Type B pancreatic cell (in vitro differentiated cells): ENCODE measurements at regions not wholly inside any gene's neighbourhood (a gene's known extent, or its start where the extent isn't known, plus 50 kb on each side); places are given as distances from the start of the nearest gene placed in this dataset.

Experiments
- DNase-seq: peaks from one replicate; pipeline ENCODE4 v3.0.0; 2021; ENCODE audit warnings: mixed read lengths; ENCODE audit not compliant: unreplicated experiment; ENCODE audit errors: extremely low spot score
- H3K27ac Mint-ChIP-seq: 2 replicates; pipeline ENCODE4 v1.8.0; 2021; ENCODE audit warnings: mild to moderate bottlenecking, mixed read lengths
- H3K27me3 Mint-ChIP-seq: 2 replicates; pipeline ENCODE4 v1.8.0; 2021; ENCODE audit warnings: mixed read lengths
- H3K36me3 Mint-ChIP-seq: 2 replicates; pipeline ENCODE4 v1.8.0; 2021; ENCODE audit warnings: mixed read lengths
- H3K4me1 Mint-ChIP-seq: one replicate; pipeline ENCODE4 v1.8.0; 2021; ENCODE audit warnings: mixed read lengths; ENCODE audit not compliant: unreplicated experiment
- H3K4me3 Mint-ChIP-seq: 2 replicates; pipeline ENCODE4 v1.8.0; 2021; ENCODE audit warnings: mild to moderate bottlenecking, mixed read lengths
- H3K9me3 Mint-ChIP-seq: 2 replicates; pipeline ENCODE4 v1.8.0; 2021; ENCODE audit warnings: mixed read lengths
- TF ChIP-seq, protein P1 (sequence below): fragments of 200-600 bp; sonication (generic); conservative IDR thresholded peaks from 2 replicates; pipeline ENCODE4 v1.5.0; 2021; ENCODE audit warnings: antibody characterized with exemption, mild to moderate bottlenecking

DNA sequence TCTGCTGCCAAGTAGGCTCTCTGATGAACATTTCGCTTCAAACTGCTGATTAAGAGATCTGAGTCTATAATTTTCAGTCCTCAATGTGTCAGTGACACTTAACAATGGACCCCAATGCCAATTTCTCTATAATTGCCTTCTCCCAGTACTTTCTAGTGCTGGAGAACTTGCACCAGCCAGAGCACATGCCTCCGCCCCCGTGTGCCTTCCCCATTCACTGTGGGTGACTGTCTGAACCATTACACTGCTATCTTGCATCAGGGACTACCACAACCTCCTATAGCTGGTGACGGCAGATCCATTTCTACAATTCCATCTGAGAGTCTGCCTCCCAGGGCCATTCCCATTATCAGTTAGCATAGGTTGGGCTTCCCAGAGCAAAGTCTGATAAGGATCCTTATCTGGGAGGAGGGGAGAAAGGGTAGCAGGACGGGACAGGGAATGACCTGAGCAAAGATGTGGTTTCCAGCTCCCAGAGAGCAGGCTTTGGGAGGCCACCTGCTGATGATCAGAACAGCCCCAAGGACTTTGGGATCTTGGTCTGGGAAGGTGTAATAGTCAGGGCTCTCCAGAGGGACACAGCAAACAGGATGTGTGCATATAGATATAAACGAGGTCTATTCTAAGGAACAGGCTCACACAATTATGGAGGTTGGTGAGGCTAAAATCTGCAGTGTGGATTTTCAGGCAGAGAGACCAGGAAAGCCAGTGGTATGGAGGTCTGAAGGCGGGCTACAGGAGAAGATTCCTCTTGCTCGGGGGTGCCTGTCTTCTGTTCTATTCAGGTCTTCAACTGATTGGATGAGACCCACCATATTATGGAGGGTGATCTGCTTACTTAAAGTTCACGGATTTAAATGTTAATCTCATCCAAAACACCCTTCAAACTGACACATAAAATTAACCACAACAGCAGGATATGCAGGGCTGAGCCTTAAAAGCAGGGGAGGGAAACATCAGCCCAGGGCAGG is 238.2 kb downstream of the PTPRU start:
- H3K4me1 Mint-ChIP-seq = peaks cover 40% of the 10 kb centered on the region
- no peak for DNase-seq
- H3K4me3 Mint-ChIP-seq = no peak overlapping the region
- H3K27ac Mint-ChIP-seq = no peak overlapping the region
- no peaks in the 10 kb centered on the region for H3K36me3 Mint-ChIP-seq
- no peaks in the 10 kb centered on the region for H3K9me3 Mint-ChIP-seq
- TF ChIP-seq, protein P1, sequence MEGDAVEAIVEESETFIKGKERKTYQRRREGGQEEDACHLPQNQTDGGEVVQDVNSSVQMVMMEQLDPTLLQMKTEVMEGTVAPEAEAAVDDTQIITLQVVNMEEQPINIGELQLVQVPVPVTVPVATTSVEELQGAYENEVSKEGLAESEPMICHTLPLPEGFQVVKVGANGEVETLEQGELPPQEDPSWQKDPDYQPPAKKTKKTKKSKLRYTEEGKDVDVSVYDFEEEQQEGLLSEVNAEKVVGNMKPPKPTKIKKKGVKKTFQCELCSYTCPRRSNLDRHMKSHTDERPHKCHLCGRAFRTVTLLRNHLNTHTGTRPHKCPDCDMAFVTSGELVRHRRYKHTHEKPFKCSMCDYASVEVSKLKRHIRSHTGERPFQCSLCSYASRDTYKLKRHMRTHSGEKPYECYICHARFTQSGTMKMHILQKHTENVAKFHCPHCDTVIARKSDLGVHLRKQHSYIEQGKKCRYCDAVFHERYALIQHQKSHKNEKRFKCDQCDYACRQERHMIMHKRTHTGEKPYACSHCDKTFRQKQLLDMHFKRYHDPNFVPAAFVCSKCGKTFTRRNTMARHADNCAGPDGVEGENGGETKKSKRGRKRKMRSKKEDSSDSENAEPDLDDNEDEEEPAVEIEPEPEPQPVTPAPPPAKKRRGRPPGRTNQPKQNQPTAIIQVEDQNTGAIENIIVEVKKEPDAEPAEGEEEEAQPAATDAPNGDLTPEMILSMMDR = no peak
- H3K27me3 Mint-ChIP-seq = peaks cover 65% of the 10 kb centered on the region

DNA sequence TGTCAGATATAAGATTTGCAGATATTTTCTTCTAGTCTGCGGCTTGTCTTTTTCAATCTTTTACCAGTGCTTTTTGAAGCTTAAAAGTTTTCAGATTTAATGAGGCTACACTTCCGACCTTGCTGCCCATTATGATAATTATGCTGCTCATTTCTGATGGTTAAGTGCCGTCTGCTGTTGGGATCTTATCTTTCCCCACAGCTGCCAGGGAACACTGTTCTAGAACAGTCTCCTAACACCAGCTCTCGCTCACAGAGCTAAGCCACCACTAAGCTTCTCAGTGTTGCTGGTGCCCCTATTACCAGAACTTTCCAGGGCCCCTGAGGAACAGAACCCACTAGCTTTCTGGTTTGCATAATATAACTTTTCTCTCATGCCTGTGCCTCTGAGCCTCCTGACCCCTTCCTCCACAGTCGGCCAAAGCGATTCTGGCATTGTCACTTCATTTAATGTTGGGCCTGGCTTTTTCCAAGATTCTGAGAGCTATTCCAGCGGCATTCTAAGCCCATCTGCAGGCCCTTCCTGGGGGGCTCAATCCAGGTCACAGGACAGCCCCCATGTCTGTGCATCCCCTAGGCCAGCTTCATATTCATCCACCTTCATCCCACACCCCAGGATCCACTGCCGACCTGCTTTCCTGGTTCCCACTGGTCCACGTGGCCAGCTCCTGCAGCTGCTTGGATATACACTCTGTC is 237.0 kb downstream of the PTPRU start:
- Mint-ChIP-seq H3K27me3 (peaks cover 54% of the 10 kb centered on the region), H3K27ac (no peak overlapping the region), H3K4me1 (peaks cover 35% of the 10 kb centered on the region), H3K4me3 (no peak overlapping the region), H3K9me3 (no peaks in the 10 kb centered on the region), H3K36me3 (no peaks in the 10 kb centered on the region)
- no peak for DNase-seq
- TF ChIP-seq, protein P1 = no peak

DNA sequence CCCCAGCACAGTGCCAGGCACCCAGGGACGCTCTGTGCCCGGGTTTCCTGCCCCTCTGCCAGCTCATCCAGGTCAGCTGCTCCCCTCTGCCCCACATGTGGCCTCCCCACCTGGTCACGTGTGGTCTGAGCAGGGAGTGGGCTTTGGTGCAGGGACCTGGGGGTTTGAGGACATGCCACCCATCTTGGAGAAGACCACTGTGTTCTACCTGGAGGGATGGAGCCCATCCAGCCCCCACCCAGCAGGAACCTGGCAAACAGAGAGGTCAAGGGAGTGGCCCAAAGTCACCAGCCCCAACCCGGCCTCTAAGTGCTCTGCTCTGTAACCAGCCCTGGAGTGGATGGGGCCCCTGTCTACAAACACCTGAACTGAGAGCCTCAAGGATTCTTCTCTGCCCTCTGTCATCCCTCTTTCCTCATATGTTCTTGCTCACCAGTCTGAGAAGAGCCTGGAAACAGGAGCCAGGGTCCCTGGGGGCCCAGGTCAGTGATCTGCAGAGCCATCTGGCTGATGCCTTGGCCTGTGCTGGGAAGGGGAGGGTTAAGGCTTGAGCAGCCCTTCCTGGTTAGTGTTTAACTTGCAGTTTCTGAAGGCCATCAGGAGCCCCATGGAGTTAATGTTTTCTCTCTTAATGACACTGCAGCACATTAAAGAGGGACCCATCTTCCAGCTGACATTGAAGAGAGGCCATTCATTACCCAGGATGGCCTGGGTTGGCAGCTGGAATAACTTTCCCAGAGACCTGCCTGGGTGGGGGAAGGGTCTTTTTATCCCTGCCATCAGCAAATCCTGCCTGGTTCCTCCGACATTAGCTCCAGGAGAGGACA is 235.4 kb downstream of the PTPRU start:
- no peak for DNase-seq
- Mint-ChIP-seq H3K27ac (no peak overlapping the region), H3K4me1 (peaks cover 31% of the 10 kb centered on the region), H3K4me3 (no peak overlapping the region), H3K36me3 (no peaks in the 10 kb centered on the region), H3K9me3 (no peaks in the 10 kb centered on the region), H3K27me3 (peaks cover 41% of the 10 kb centered on the region)
- TF ChIP-seq, protein P1 = no peak

DNA sequence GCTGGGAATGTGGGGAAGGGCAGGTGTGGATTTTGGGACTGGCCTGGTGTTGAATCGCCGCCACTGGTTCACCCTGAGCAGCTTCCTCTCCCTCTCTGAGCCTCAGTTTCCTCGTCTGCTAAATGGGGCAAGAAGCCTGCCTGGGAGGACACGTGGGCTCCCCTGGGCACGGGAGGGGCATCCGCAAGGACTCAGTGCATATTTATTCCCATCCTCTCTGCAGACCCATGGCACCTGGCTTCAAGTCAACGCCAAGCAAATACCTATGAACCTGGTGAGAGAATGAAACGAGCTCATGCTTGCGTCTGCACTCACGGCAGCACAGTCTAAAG is 234.4 kb downstream of the PTPRU start:
- H3K4me3 Mint-ChIP-seq = peak overlapping the region; percentile 35
- TF ChIP-seq, protein P1 = no peak
- H3K27me3 Mint-ChIP-seq = peaks cover 31% of the 10 kb centered on the region
- no peaks in the 10 kb centered on the region for H3K9me3 Mint-ChIP-seq
- peaks cover 31% of the 10 kb centered on the region for H3K4me1 Mint-ChIP-seq
- DNase-seq = no peak
- no peak overlapping the region for H3K27ac Mint-ChIP-seq
- no peaks in the 10 kb centered on the region for H3K36me3 Mint-ChIP-seq

DNA sequence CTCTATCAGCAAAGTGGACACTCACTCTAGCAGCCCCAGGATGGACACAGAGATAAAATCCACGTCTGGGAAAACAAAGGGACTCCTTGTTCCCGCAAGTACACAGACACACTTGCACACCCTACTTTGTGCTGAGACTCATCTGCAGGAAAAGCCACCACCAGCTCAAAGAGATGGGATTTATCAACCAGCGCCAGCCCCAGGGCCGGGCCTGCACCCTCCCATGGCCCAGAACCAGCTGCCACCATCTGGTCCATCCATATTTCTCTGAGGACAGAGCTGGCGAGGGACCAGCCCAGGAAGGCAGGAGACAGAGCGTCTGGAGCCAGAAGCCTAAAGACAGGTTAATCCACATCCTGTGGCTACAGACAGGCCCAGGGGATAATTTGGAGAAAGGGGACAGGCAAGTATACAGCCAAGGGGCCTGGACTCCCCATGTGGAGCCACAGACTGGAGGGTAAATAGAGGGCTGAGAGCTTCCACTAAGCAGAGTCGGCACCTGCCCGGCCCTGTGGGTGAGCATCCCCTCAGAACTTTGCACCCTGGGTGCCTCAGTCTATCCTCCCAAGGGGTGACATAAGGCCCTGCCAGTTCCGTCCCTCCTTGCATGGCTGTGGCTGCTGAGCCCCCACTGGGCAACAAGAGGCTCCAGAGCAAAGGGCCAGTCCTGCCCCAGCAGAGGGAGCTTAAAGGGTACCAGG is 233.9 kb downstream of the PTPRU start:
- Mint-ChIP-seq H3K36me3 (no peaks in the 10 kb centered on the region), H3K9me3 (no peaks in the 10 kb centered on the region), H3K27ac (no peak overlapping the region), H3K4me1 (peaks cover 31% of the 10 kb centered on the region), H3K4me3 (no peak overlapping the region), H3K27me3 (peaks cover 26% of the 10 kb centered on the region)
- TF ChIP-seq, protein P1 = no peak
- DNase-seq = no peak
